GM19023 (cell line): ENCODE measurements at regions not wholly inside any gene's neighbourhood (a gene's known extent, or its start where the extent isn't known, plus 50 kb on each side); places are given as distances from the start of the nearest gene placed in this dataset.
"Not testable (repeated sequence)": the region's sequence is repeated elsewhere in the genome, so short reads cannot be mapped to it uniquely, and the experiment has no call there.

Experiments used
- ATAC-seq: cut with Tn5 transposase; IDR thresholded peaks from one replicate; pipeline ENCODE4 v1.9.1; 2021; ENCODE audit warnings: mild to moderate bottlenecking, moderate library complexity; ENCODE audit not compliant: unreplicated experiment

DNA sequence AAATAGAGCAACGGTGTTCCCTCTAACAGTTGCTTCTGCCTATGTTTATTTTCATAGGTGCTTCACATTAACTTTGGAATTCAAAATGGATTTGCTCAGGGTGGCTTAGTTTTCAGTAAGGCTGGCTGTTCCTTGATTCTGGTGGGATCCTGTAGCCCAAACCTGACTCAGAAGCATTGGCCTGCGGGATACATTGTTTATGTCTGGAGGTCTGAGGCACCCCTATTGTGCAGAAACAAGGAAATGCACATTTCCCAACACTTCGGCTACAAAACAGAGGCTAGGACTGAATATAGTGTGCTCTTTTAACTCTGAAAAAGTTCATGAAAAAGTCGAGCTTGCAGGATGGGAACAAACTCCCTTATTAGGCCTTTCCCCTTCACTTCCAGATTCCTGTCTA is 133.8 kb upstream of the F3 start:
- no peak for ATAC-seq

GRCh38 chr1:94674876-94675275 is 133.3 kb upstream of the F3 start:
- ATAC-seq, result no peak

GRCh38 chr1:94672934-94673333 is 131.4 kb upstream of the F3 start:
- no peak for ATAC-seq

DNA sequence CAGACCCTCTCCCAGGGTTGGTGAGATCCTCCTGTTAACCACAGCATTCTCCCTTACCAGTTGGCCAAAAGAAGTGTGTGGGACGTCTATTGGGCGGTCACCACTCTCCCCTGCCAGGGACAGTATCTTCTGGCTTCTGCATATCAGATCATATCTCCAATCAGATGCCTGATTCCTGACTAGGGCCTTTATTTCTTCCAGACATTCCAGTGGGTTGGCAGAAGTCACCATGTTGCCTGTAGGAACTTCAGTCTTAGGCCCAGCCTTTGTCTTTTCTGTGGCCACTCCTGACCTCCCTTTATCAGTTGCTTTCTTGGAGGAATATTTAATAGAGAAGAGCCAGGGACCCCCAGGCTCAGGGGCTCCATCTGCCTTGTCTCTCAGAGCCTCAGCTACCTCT is 130.4 kb upstream of the F3 start:
- ATAC-seq, result no peak

- ATAC-seq, result no peak
These were observed 128.7 kb upstream of the F3 start for GRCh38 chr1:94670273-94670672.

DNA sequence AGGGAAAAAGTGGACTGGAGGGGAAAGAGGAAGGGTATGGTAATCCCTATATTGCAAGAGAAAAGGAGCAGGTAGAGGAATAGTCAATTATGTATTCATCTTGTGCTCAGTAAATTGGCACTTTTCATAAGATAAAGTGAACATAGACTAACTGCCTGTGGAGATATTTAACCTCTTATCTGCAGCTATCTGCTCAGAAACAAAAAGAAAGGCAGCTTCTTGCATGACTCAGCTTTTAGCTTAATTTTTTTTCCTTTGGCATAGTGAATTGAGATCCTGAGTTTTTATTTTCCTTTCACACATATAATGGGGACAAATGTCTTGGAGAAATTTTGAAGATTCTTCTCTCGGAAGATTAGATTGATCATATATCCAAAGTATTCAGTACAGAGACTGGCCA is 127.6 kb upstream of the F3 start:
- no peak for ATAC-seq

DNA sequence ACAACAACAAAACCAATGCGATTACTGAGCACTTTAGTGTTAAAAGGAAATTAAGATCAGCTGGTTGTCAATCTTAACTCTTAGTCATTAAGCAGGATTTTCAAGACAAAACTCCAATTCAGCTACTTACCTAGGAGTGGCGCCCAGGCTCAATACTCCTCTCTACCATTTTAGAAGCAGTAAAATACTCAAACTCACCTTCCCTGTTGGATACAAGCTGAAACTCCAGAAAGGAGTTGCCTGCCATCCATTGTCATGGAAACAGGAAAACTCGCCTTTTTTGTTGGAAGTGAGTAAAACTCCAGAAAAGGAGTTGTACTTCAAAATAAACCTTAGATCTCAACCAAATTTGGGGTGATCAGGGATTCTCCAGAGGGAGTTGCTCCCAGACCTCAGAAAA is 127.0 kb upstream of the F3 start:
- no peak for ATAC-seq

- ATAC-seq, result no peak
These were observed 126.3 kb upstream of the F3 start for GRCh38 chr1:94667818-94668217.

GRCh38 chr1:94666797-94667196 is 125.2 kb upstream of the F3 start:
- no peak for ATAC-seq

GRCh38 chr1:94661431-94661932 is 119.9 kb upstream of the F3 start:
- no peak for ATAC-seq

DNA sequence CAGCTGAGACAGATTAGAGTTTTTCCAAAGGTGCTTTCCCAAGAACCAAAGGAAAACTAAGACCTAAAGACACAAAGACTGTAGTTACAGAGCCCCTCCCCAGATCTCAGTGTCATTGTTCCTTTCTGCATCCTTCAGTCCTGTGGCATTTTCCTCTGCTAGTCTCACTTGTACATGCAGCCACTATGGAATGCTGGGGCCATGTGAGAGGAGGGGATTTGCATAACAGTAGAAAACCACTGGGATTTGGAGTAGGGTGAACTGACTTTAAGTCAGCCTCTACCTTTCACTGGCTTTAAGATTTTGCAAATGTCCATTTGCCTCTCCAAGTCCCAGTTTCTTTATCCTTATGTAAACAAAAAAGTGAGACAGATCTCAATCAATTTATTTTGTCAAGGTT is 119.4 kb upstream of the F3 start:
- no peak for ATAC-seq

GRCh38 chr1:94660258-94660657 is 118.7 kb upstream of the F3 start:
- no peak for ATAC-seq

DNA sequence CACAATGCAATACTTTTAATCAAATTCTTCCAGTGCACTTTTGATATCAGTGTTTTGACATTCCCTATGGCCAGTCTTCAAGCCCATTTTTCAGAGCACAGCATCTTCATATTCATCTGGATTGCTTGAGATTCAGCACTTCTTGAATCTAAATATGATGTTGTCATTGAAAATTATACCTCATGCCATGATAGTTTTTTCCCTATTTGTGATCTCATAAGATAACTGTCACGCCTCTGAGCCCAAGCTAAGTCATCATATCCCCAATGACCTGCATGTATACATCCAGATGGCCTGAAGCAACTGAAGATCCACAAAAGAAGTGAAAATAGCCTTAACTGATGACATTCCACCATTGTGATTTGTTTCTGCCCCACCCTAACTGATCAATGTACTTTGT is 117.6 kb upstream of the F3 start:
- ATAC-seq, result not testable (repeated sequence)

DNA sequence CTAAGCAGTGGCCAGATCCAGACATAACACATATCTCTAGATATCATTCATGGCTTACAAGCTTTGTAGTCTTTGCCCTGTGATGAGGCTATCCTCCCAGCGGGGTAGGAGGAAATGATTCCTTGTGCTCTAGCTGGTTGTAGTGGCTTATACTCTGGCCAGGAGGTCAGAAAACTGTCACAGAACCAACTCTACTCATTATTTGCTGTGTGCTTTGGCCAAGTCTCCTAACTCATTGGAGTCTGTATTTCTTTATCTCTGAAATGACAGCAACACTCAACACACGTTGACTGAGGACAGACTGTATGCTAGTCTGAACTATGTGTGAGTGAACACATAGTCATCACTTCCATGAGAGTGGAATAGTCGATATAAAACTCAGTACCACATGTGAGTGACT is 116.7 kb upstream of the F3 start:
- no peak for ATAC-seq

- not testable (repeated sequence) for ATAC-seq
These were observed 116.2 kb upstream of the F3 start for GRCh38 chr1:94657776-94658175.

GRCh38 chr1:94656967-94657366 is 115.4 kb upstream of the F3 start:
- no peak for ATAC-seq

DNA sequence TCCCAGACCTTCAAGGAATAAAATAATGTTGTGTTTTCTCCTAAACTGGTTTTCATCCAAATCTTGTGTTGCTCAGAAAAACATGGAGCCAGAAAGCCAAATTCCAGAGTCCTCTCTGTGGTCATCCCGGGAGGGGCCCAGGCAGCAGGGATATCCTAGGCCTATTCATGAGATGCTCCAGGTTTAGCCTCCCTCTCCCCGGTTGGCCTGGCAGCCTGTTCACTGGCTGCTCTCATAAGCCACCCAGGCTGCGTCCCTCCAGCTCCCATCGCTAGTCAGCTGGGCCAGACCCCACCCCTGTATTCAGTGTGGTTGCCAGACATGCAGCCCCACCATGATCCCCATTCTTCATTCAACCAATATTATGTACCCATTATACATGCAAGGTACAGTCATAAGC is 113.4 kb upstream of the F3 start:
- ATAC-seq, result no peak

DNA sequence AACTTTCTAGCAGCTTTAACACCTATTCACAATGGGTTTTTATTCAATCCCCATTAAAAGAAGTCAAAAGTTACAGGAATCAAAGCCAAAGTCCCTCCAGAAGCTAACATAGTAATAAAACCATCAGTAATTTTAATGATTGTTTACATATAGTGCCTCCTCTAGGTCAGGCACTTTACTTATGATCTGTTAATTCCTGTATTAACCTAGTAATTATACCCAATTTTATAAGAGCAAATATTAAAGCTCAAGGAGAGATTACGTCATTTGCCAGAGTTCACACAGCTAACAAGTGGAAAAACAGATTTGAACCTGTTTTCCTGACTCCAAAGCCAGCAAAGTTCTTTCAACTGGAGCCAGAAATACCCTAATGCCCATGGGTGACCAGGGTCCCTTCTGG is 112.9 kb upstream of the F3 start:
- ATAC-seq, result no peak

- ATAC-seq, result no peak
These were observed 112.5 kb upstream of the F3 start for GRCh38 chr1:94654031-94654430.

- no peak for ATAC-seq
These were observed 111.9 kb upstream of the F3 start for GRCh38 chr1:94653454-94653853.

DNA sequence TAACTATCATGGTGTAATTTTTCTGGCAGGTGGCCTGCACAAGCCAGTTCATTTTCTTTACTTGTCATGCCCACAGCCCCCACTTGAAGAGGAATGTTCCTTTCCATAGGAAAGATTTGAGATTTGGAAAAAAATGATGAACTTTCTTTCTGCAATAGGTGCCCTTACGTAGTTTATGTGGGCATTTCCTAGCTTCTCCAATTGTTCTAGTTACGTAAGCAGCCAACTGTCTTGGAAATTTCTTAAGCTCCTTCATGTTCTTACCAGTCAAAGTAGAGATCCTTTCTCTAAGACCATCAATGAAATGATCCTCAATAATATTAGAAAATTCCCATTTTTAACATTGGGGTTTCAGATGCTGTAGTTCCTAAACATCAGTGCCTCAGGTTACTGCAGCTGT is 109.5 kb upstream of the F3 start:
- ATAC-seq, result no peak

DNA sequence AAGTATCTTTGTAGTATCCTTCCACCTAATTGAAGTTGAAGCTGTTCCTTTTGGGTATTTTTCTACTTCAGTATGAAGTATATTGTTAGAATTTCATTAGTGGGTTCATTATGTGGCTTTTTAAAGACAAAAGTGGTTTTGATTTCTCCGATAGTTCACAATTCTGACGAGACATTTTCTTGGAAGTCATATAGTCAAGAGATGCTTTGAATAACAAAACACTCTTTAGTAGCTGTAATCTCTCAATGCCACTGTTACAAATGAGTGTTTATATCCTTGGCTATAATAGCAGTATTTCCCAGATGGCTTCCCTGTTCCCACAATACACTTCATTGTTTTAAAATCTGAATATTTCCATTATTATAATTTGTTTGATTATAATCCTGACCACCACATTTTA is 108.7 kb upstream of the F3 start:
- no peak for ATAC-seq

GRCh38 chr1:94648225-94649007 is 106.9 kb upstream of the F3 start:
- no peak for ATAC-seq
